Suppressor macrophage treated with lipopolysaccharide for 1 hour (primary cell): ENCODE measurements at regions not wholly inside any gene's neighbourhood (a gene's known extent, or its start where the extent isn't known, plus 50 kb on each side); places are given as distances from the start of the nearest gene placed in this dataset.

Source experiments
- DNase-seq, 3 donors: peaks; one replicate each; pipeline ENCODE4 v3.0.0-alpha.2; 2020 to 2022

DNA sequence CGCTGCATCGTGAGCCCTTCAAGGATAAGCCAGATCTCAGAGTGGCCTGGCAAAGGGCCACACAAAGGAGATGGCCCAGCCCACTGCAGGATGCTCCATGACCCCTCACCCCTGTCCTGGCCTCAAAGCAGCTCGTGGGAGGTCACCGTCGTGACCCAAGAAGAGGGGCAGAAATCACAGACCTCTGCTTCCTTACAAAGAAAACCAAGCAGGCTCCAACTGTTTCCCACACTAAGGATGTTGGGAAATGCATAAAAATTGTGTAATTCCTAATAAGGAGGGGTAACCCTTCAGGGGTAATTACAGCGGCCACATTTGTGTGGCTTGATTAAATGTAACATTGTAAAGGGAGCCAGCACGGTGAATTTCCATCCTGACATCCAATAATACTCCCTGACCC is 102.3 kb downstream of the BOD1L2 start:
- no peak for DNase-seq

DNA sequence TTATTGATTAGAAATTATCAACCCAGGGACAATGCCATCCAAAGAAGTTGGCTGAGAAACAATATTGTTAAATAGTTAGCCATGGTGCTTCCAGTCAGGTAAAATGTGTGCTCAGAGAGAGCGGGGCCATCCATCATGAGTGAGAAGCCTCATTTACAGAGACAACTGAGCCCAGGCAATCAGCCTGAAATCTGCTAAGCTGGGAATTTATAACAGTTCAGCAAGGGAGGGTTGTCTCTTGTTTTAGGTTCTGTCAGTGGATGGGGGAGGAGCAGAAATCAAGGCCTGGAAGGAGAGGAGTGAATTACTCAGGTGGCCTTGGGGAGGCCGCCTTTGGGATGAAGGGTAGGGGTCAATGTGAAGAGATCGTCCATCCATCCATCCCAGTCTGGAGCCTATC is 102.5 kb upstream of the ST8SIA3 start:
- no peak for DNase-seq

DNA sequence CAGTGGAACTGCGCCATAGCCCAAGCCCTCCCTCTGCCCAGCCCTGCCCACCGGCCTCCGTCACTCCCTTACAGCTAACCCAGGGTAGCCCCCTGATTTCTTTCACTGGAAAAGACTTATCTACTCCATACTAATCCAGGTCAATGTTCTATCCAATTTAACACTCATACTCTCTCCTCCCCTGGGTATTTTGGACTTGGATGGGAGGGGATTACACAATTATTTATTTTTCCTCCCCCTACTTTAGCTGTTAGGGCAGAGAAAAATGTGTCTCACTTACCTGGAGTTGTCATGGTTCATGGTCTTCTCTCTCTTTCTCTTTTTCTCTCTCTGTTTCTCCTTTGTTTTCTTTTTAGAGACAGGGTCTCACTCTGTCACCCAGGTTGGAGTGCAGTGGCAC is 100.6 kb upstream of the ST8SIA3 start:
- DNase-seq, result no peak

- DNase-seq, result no peak
Measured at GRCh38 chr18:57253903-57254302, 98.5 kb upstream of the ST8SIA3 start.

DNA sequence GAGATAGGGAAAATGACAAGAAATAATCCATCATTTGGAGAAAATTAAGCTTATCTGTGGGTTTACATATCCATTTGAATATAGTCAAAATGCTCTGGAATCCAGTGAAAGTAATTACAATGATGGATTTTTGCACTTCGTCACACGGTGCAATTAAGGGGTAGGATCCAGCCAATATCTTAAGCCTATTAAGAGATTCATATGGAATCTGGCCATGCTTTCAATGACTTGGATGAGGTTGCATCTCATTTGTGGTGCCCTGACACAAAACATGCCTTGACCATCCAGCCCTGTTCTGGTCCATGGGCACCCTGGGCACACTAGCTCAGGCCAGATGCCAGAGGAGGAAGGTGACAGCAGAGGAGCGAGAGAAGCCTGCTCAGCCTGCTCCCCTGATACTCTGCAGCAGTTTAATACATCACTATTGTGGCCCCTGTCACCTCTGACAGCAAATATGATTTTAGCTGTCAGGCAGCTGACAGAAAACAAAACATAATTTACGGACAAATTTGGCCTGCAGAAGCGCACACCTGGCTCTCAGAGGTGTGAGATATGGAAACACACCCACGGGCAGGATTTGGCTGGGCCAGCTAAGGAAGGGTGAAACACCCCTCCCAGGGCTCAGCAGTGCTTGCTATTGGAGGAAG is 94.1 kb upstream of the ST8SIA3 start:
- no peak for DNase-seq

DNA sequence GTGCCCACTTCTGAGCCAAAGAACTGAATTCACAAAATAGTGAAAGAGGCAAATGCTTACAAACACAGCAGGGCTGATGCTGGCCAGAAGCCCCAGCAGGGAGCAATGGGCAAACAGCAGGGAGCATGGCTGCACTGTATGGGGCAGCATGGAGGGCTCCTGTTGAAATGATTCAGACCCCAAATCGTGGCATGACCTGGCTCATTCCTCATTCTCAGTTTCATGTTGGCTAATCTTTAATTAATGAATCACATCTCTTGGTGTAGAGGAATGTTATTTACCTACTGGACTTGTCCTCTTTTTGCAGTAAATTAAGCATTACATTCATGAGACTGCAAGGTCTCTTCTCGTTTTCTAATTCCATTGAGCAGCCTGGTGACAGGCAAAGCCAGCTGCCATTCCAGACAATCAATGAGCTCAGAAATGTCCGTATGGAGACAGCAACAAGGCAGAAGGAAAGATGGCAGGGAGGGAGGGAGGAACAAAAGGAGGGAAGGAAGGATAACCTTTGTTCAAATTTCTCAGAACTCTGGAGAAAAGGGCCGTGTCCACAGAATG is 84.9 kb upstream of the ST8SIA3 start:
- no peak for DNase-seq

DNA sequence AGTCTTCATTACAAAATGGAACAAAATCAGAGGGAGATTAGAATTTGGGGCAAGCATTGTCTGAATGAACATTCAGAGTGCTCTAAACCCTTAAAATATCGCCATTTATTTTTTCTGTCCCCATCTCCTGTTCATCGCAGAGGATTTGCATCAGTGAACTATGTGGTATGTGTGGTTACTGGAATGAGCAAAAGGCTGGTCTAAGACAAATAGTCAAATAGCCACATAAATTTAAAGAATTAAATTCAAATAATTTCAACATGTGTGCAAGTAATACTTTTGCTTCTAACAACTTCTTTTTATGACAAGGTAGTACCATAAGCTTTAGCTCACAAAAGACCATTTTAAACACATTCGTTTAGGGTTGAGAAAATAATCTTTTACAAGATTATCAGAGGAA is 82.6 kb upstream of the ST8SIA3 start:
- DNase-seq, result no peak

GRCh38 chr18:57270156-57270555 is 82.2 kb upstream of the ST8SIA3 start:
- DNase-seq, result no peak

DNA sequence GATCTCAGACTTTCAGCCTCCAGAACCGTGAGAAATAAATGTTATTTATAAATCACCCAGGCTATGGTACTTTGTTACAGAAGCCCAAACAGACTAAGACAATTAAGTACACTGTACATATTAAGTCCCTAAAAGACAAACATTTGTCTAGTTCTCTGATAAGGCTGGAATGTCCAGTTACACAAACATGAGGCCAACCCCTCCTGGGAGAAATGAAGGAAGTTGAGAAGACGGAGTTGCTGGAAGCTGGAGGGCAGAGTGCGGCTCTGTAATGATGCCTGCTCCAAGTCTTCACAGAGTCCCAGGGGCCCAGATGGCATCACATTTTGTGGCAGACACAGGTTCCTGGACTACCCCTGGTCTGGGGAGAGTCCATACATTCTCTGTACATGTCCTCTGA is 79.2 kb upstream of the ST8SIA3 start:
- no peak for DNase-seq

GRCh38 chr18:57275111-57275510 is 77.2 kb upstream of the ST8SIA3 start:
- no peak for DNase-seq

DNA sequence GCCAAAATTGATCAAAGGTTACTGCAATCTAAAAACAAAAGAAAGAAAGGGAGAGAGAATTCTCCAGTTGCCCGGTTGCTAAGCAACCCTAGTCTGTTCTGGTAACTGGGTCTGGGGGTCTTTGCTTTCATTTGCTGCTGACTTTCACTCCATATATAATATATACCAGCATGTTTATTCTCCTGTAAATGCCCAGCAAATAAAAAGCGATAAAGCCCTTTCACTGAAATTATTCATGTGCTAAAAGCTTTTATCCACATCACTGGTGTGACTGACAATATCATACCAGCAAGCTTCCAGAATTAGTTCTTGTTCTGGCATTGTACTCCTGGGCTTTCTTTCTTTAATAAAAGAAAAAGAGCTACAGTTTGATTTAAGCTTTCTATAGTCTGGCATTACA is 75.5 kb upstream of the ST8SIA3 start:
- no peak for DNase-seq

- no peak for DNase-seq
Measured at GRCh38 chr18:57278933-57279332, 73.4 kb upstream of the ST8SIA3 start.

- DNase-seq, result no peak
Measured at GRCh38 chr18:57281519-57281918, 70.8 kb upstream of the ST8SIA3 start.

GRCh38 chr18:57286949-57287348 is 65.4 kb upstream of the ST8SIA3 start:
- no peak for DNase-seq

DNA sequence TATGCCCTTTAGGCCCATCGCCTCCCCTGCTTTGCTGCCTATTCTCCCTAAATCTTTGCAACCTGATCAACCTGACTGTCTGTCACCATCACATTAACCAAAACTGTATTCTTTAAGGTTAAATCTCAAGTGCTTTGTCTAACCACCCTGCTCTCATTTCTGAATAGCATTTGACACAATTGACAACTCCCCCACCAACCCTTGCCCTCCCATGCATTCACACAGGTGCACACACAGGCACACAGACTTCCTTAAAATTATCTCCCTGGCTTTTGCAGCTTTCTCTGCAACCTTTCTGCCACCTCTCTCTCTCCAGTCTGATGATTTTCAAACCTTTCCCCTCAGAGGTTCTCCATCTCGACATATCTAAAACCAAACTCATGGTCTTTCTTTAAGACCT is 64.6 kb upstream of the ST8SIA3 start:
- DNase-seq, result no peak

DNA sequence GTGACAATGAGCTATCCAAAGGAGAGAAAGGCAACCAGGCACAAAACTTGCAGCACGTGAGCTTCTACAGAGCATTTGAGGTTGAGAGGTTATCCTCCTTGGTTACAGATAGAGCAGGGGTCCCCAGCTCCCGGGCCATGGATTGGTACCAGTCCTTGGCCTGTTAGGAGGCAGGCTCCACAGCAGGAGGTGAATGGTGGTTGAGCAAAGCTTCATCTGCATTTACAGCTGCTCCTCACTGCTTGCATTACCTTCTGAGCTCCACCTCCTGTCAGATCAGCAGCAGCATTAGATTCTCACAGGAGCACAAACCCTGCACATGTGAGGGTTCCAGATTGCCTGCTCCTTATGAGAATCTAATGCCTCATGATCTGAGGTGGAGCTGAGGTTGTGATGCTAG is 57.8 kb upstream of the ST8SIA3 start:
- DNase-seq, result no peak

- DNase-seq, result no peak
Measured at GRCh38 chr18:57296336-57296735, 56.0 kb upstream of the ST8SIA3 start.

DNA sequence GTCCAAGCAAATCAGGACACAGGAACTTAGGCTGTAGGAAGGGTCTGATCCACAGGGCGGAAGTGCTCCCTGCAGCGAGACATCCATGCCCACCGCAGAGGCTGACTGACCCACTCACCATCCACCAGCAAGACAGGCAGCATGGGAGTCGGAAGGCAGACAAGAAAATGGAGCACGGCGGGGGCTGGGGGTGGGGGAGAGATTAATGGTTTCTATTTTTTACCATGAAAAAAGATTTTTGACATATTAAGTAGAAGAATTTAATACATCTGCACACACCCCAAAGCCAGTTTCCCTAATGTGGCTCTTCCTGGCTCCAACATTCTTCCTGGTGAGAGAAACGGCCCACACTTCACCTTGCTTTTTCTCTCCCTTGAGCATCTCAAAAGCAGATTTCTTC is 55.1 kb upstream of the ST8SIA3 start:
- no peak for DNase-seq

DNA sequence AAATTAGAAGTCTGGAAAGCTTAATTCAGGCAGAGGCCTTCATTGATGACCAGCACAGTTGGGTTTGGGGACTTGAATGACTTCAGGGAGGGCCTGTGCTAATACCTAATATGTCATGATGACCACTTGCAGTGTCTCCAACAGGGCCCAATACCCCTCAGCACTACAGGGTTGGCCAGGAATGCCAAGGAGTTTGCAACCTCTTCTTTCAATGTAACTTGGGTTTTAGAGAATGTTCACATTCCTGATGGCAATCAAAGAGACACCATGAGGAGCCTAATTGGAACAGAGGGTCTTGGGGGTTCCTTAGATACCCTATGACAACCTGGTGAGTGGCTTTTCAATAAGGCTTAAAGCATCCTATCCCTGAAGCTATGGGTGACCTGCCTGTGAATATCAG is 52.4 kb upstream of the ST8SIA3 start:
- DNase-seq, result no peak

DNA sequence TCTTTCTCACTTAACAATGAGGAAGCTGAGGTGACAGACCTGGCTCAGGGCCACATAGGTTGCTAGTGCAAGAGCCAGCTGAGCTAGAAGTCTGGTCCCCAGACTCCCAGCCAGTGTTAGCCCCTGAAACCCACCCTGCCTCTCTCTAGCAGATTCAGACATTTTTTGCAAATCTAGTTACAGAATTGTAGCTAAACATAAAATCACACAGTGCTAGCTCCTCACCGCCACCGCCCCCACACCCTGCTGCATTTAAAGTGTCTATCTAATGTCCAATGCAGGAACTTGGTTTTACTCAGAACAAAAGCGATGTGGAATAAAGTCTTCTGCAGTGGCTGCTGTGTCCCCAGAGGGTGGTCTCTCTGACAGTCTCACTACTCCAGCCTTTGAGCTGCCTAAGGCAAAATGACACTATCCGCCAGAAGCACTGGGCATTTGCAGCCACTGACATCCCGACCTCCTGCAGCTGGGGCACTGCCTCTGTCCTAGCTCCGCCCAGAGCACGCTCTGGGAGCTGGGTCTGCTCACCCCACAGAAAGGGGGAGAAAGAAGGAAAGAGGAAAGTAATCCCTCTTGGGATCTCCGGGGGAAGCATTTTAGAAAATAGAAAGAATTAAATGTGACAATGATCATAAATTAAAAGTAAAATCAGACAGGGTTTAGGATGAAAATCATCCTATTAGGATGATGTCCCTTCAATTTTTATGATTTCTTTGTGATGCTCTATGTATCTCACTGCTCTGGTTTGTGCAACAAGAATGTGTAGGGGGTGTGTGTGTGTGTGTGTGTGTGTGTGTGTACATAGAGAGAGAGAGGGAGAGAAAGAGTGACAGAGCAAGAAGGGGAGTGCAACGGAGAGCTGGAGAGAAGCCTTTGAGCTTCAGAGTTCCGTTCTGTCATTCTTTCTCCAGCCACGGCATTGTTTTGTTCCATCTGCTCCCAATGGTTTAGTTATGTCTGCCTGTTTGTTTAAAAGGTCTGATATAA is 50.5 kb upstream of the ST8SIA3 start:
- no peak for DNase-seq
